ENCODE measurements at regions not wholly inside any gene's neighbourhood (a gene's known extent, or its start where the extent isn't known, plus 50 kb on each side); places are given as distances from the start of the nearest gene placed in this dataset.

- H3K36me3 ChIP-seq (ENCODE audit: insufficient read depth, low read length, poor library complexity, severe bottlenecking): no peaks in the 10 kb centered on the region
- H3K9me3 ChIP-seq (ENCODE audit: low read depth, low read length, poor library complexity, severe bottlenecking): no peaks in the 10 kb centered on the region
- DNase-seq (ENCODE audit: low spot score): no peak
- H3K27ac ChIP-seq (ENCODE audit: low read depth, low read length, poor library complexity, severe bottlenecking): no peak overlapping the region
- CTCF ChIA-PET: no interaction called here
- no TSS peak for BruUV-seq (replicated peaks)
- intact Hi-C loops (cut with micrococcal nuclease; ENCODE audit: unreplicated experiment): no loop called here
- H3K4me1 ChIP-seq (ENCODE audit: insufficient read depth, low read length, poor library complexity, severe bottlenecking): no peaks in the 10 kb centered on the region
- no peak for TF ChIP-seq EZH2 (IDR thresholded peaks at IDR 0.05; ENCODE audit: borderline replicate concordance, low read depth, low read length, poor library complexity, severe bottlenecking)
- TF ChIP-seq CTCF (conservative IDR thresholded peaks at IDR 0.05; ENCODE audit: low read depth, low read length): no peak
- POLR2A ChIA-PET (ENCODE audit: low non-redundant PET): no interaction called here
- no peak overlapping the region for H3K4me3 ChIP-seq (ENCODE audit: low read depth, low read length, poor library complexity, severe bottlenecking)
- no peaks in the 10 kb centered on the region for H3K27me3 ChIP-seq (replicated peaks; ENCODE audit: insufficient read depth, low read depth, low read length, poor library complexity)
Observed at GRCh38 chr12:63470161-63470560, 198.1 kb downstream of the DPY19L2 start.

DNA sequence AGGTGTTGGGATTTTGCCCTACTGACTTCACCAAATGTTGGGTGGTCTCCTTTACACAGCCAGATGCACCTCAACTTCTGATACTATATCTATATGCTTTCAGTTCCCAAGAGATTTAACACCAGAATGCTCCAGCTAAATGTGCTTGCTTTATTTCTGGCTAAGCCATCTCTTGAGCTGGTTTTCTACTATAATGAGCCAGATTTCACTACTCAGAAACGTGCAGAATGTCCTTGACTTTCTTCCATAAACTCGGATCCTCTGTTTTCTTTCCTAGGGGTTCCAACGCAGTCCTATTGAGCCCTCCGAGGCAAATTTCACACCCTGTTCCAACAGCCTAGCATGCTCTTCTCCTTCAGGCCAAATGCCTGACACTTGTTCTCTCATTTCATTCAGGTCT lies 200.3 kb downstream of the DPY19L2 start:
- POLR2A ChIA-PET (ENCODE audit: low non-redundant PET): no interaction called here
- H3K4me3 ChIP-seq (ENCODE audit: low read depth, low read length, poor library complexity, severe bottlenecking): no peak overlapping the region

DNA sequence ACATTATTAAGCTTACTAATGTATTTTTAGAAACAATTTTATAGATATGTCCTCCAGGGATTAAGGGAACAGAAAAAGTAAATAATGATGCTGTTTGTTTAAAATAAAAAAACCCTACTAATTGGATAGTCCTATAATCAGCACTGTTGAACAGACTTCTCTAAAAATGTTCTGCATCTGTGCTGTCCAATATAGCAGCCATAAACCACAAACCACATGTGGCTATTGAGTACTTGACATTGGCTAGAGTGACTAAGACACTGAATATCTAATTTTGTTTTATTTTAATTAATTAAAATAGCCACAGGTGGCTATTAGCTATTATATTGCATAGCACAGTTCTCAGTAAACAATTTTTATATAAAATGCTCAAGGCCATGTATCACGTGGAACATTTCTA lies 210.4 kb downstream of the DPY19L2 start:
- BruUV-seq (replicated peaks): no TSS peak

More for the DNA sequence above, 200.3 kb downstream of the DPY19L2 start:
- Histone ChIP-seq H3K9me3 (ENCODE audit: low read depth, low read length, poor library complexity, severe bottlenecking) (no peaks in the 10 kb centered on the region), H3K36me3 (ENCODE audit: insufficient read depth, low read length, poor library complexity, severe bottlenecking) (no peaks in the 10 kb centered on the region), H3K27me3 (replicated peaks; ENCODE audit: insufficient read depth, low read depth, low read length, poor library complexity) (no peaks in the 10 kb centered on the region), H3K4me1 (ENCODE audit: insufficient read depth, low read length, poor library complexity, severe bottlenecking) (no peaks in the 10 kb centered on the region), H3K27ac (ENCODE audit: low read depth, low read length, poor library complexity, severe bottlenecking) (no peak overlapping the region)
- no TSS peak for BruUV-seq (replicated peaks)
- CTCF ChIA-PET: no interaction called here
- no peak for DNase-seq (ENCODE audit: low spot score)
- TF ChIP-seq EZH2 (IDR thresholded peaks at IDR 0.05; ENCODE audit: borderline replicate concordance, low read depth, low read length, poor library complexity, severe bottlenecking) (no peak), CTCF (conservative IDR thresholded peaks at IDR 0.05; ENCODE audit: low read depth, low read length) (no peak)
- intact Hi-C loops (cut with micrococcal nuclease; ENCODE audit: unreplicated experiment): no loop called here

More for the DNA sequence above, 210.4 kb downstream of the DPY19L2 start:
- ChIA-PET CTCF (no interaction called here), POLR2A (ENCODE audit: low non-redundant PET) (no interaction called here)
- intact Hi-C loops (cut with micrococcal nuclease; ENCODE audit: unreplicated experiment): no loop called here
- Histone ChIP-seq H3K4me3 (ENCODE audit: low read depth, low read length, poor library complexity, severe bottlenecking) (no peak overlapping the region), H3K36me3 (ENCODE audit: insufficient read depth, low read length, poor library complexity, severe bottlenecking) (no peaks in the 10 kb centered on the region), H3K27ac (ENCODE audit: low read depth, low read length, poor library complexity, severe bottlenecking) (no peak overlapping the region), H3K4me1 (ENCODE audit: insufficient read depth, low read length, poor library complexity, severe bottlenecking) (no peaks in the 10 kb centered on the region), H3K9me3 (ENCODE audit: low read depth, low read length, poor library complexity, severe bottlenecking) (no peaks in the 10 kb centered on the region), H3K27me3 (replicated peaks; ENCODE audit: insufficient read depth, low read depth, low read length, poor library complexity) (peaks cover 3% of the 10 kb centered on the region)
- TF ChIP-seq CTCF (conservative IDR thresholded peaks at IDR 0.05; ENCODE audit: low read depth, low read length) (no peak), EZH2 (IDR thresholded peaks at IDR 0.05; ENCODE audit: borderline replicate concordance, low read depth, low read length, poor library complexity, severe bottlenecking) (no peak)
- DNase-seq (ENCODE audit: low spot score): no peak

Measured in A673 (cell line).